ENCODE measurements at regions not wholly inside any gene's neighbourhood (a gene's known extent, or its start where the extent isn't known, plus 50 kb on each side); places are given as distances from the start of the nearest gene placed in this dataset.

DNA sequence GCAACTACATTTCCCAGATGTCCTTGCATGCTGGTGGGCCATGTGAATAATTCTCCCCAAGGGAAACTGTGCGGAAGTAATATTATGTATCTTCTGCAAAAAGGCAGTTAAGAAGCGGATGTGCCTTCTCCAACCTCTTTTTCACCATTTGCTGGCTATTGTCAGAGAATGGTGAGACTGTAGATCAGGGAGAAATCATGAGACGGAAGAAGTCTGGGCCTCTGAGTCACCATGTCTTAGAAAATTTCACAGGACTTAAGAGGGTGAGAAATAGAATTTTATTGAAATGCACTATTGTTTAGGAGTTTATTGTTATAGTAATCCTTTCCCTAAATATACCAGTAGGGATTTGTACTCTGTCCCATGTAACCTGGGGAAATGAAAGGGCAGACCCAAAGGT, 298.7 kb upstream of the ZC3H12C start:
- intact Hi-C loops (cut with DNase I; ENCODE audit: low total_unique reads), result no loop called here
- no peak overlapping the region for H3K4me3 ChIP-seq (ENCODE audit: low read depth, poor library complexity, severe bottlenecking)
- no peak for DNase-seq (ENCODE audit: low spot score in 2 of 2)
- WGBS, 2 donors, result 77 to 88% methylated on average over 3 of the region's 3 CpGs
- TF ChIP-seq POLR2A (IDR thresholded peaks at IDR 0.05), result no peak
- TF ChIP-seq, protein P1, sequence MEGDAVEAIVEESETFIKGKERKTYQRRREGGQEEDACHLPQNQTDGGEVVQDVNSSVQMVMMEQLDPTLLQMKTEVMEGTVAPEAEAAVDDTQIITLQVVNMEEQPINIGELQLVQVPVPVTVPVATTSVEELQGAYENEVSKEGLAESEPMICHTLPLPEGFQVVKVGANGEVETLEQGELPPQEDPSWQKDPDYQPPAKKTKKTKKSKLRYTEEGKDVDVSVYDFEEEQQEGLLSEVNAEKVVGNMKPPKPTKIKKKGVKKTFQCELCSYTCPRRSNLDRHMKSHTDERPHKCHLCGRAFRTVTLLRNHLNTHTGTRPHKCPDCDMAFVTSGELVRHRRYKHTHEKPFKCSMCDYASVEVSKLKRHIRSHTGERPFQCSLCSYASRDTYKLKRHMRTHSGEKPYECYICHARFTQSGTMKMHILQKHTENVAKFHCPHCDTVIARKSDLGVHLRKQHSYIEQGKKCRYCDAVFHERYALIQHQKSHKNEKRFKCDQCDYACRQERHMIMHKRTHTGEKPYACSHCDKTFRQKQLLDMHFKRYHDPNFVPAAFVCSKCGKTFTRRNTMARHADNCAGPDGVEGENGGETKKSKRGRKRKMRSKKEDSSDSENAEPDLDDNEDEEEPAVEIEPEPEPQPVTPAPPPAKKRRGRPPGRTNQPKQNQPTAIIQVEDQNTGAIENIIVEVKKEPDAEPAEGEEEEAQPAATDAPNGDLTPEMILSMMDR (IDR thresholded peaks at IDR 0.05), result no peak

GRCh38 chr11:109795234-109795633, 298.0 kb upstream of the ZC3H12C start:
- TF ChIP-seq, protein P1 (IDR thresholded peaks at IDR 0.05), result no peak
- no peak for TF ChIP-seq POLR2A (IDR thresholded peaks at IDR 0.05)
- 81 to 82% methylated on average over 4 of the region's 4 CpGs for WGBS, 2 donors
- DNase-seq (ENCODE audit: low spot score in 2 of 2), result no peak
- intact Hi-C loops (cut with DNase I; ENCODE audit: low total_unique reads), result no loop called here
- no peak overlapping the region for H3K4me3 ChIP-seq (ENCODE audit: low read depth, poor library complexity, severe bottlenecking)

DNA sequence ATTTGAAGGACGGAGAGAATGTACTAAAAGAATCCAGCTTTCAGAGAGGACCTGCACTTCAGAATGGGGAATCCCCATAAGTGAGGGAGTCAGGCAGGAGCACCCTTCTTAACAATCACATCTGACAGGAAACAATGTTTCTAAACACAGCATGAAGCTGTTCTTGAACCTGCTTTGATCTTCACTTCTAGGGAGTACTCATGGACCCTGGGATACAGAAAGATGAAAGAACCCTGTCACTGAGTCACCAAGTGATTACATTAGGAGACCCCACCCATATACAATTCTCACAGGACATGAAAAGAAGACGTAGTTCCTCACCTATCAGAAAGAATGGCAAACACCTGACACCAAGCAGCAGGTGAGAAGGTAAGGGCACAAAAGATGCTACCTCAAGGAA, 296.9 kb upstream of the ZC3H12C start:
- TF ChIP-seq POLR2A (IDR thresholded peaks at IDR 0.05), result no peak
- TF ChIP-seq, protein P1 (IDR thresholded peaks at IDR 0.05), result no peak
- intact Hi-C loops (cut with DNase I; ENCODE audit: low total_unique reads), result no loop called here
- no peak for DNase-seq (ENCODE audit: low spot score in 2 of 2)
- H3K4me3 ChIP-seq (ENCODE audit: low read depth, poor library complexity, severe bottlenecking), result no peak overlapping the region
- 43 to 50% methylated on average over 2 of the region's 2 CpGs for WGBS, 2 donors

DNA sequence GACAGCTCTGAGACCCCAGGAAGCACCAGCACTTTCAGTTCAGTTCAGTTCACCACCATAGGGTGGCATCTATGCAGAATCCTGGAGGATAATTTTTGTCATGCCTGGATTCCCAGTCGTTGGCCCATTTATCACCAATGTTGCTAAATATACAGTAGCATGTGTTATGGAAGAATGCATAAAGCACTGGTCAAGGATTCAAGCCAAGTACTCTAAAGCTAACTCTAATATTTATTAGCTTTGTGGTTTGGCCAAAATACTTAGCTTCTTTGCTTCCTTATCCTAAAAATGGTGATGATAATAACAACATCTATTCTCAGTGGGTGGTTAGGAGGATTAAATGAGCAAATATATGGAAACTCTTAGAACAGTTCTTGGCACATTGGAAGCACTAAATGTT, 294.7 kb upstream of the ZC3H12C start:
- no peak for DNase-seq (ENCODE audit: low spot score in 2 of 2)
- no peak overlapping the region for H3K4me3 ChIP-seq (ENCODE audit: low read depth, poor library complexity, severe bottlenecking)
- intact Hi-C loops (cut with DNase I; ENCODE audit: low total_unique reads), result no loop called here
- 38 to 56% methylated on average over 1 of the region's 1 CpG for WGBS, 2 donors
- TF ChIP-seq POLR2A (IDR thresholded peaks at IDR 0.05), result no peak
- TF ChIP-seq, protein P1 (IDR thresholded peaks at IDR 0.05), result no peak

GRCh38 chr11:109799604-109800003, 293.6 kb upstream of the ZC3H12C start:
- TF ChIP-seq, protein P1 (IDR thresholded peaks at IDR 0.05), result no peak
- TF ChIP-seq POLR2A (IDR thresholded peaks at IDR 0.05), result no peak
- WGBS, 2 donors, result 79 to 90% methylated on average over 2 of the region's 2 CpGs
- no peak for DNase-seq (ENCODE audit: low spot score in 2 of 2)
- no peak overlapping the region for H3K4me3 ChIP-seq (ENCODE audit: low read depth, poor library complexity, severe bottlenecking)
- intact Hi-C loops (cut with DNase I; ENCODE audit: low total_unique reads), result no loop called here

GRCh38 chr11:109804911-109805310, 288.3 kb upstream of the ZC3H12C start:
- WGBS, 2 donors, result 100% methylated on average over 1 of the region's 1 CpG
- intact Hi-C loops (cut with DNase I; ENCODE audit: low total_unique reads), result no loop called here
- no peak overlapping the region for H3K4me3 ChIP-seq (ENCODE audit: low read depth, poor library complexity, severe bottlenecking)
- DNase-seq (ENCODE audit: low spot score in 2 of 2), result no peak
- TF ChIP-seq, protein P1 (IDR thresholded peaks at IDR 0.05), result no peak
- TF ChIP-seq POLR2A (IDR thresholded peaks at IDR 0.05), result no peak
